Endothelial cell of umbilical vein (primary cell): ENCODE measurements at regions not wholly inside any gene's neighbourhood (a gene's known extent, or its start where the extent isn't known, plus 50 kb on each side); places are given as distances from the start of the nearest gene placed in this dataset.
"Not testable (repeated sequence)": the region's sequence is repeated elsewhere in the genome, so short reads cannot be mapped to it uniquely, and the experiment has no call there.

Experiments used
- BruUV-seq: library from RNA; stranded (reverse); fragments of 400-500 nt; replicated peaks from 2 replicates; lab custom pipeline; 2021; lab: Mats Ljungman, UMichigan
- CTCF ChIA-PET: fragments of 300-600, 350-600 bp; sonication (Branson Sonifier 250); formaldehyde crosslinking; loops from one replicate; lab custom pipeline; 2021; ENCODE audit warnings: antibody characterized with exemption, inconsistent platforms; lab: Charles Lee
- POLR2A ChIA-PET: fragments of 300-600, 350-600 bp; sonication (Branson Sonifier 250); formaldehyde crosslinking; loops from one replicate; lab custom pipeline; 2021; ENCODE audit warnings: antibody characterized with exemption, inconsistent platforms; lab: Charles Lee
- DNase-seq: peaks from one replicate; pipeline ENCODE4 v3.0.0-alpha.2; 2011; ENCODE audit warnings: low read depth, low spot score
- FAIRE-seq: peaks from 2 replicates; lab custom pipeline; 2011; peaks lifted over from hg19 to GRCh38; lab: Jason Lieb, UNC
- H2AFZ ChIP-seq: 2 replicates; pipeline ENCODE4 v1.6.0; 2012; ENCODE audit warnings: low read depth, low read length, control low read depth, inconsistent platforms
- H3K27ac ChIP-seq: 2 replicates; pipeline ENCODE4 v1.5.1; 2011; ENCODE audit warnings: low read depth, mild to moderate bottlenecking, control low read depth, low read length, moderate library complexity; ENCODE audit not compliant: insufficient read depth
- H3K27me3 ChIP-seq, 2 experiments: 2 replicates each; pipeline versions ENCODE4 v1.6.0 to v1.6.1; 2011; ENCODE audit warnings: low read length in 2 of 2, mixed read lengths in 1 of 2; ENCODE audit not compliant: control insufficient read depth in 2 of 2, insufficient read depth in 2 of 2
- H3K36me3 ChIP-seq, 2 experiments: 2 replicates in 1 of 2; 3 replicates in 1 of 2; pipeline ENCODE4 v1.5.1; 2011; ENCODE audit warnings: low read length in 2 of 2, mild to moderate bottlenecking in 1 of 2, moderate library complexity in 1 of 2; ENCODE audit not compliant: control insufficient read depth in 2 of 2, insufficient read depth in 2 of 2; ENCODE audit errors: extremely low read depth in 1 of 2
- H3K4me1 ChIP-seq: 3 replicates; pipeline ENCODE4 v1.5.1; 2011; ENCODE audit warnings: mild to moderate bottlenecking, low read length; ENCODE audit not compliant: control insufficient read depth, insufficient read depth; ENCODE audit errors: extremely low read depth
- H3K4me2 ChIP-seq: 2 replicates; pipeline ENCODE4 v1.6.1; 2011; ENCODE audit warnings: low read length, control low read depth, mixed read lengths; ENCODE audit not compliant: insufficient read depth
- H3K4me3 ChIP-seq, 3 experiments: fragments of 200-600 bp in 1 of 3; sonication (generic), shearing (Covaris generic) in 1 of 3; replicated peaks in 1 of 3; 2 replicates each; pipeline ENCODE4 v1.5.1; 2011 to 2016; ENCODE audit warnings: control low read depth in 3 of 3, low read length in 3 of 3, mild to moderate bottlenecking in 2 of 3, inconsistent platforms in 1 of 3, low read depth in 1 of 3, moderate library complexity in 1 of 3; ENCODE audit not compliant: insufficient read depth in 1 of 3
- H3K79me2 ChIP-seq: 2 replicates; pipeline ENCODE4 v1.6.0; 2012; ENCODE audit warnings: low read length, inconsistent platforms; ENCODE audit not compliant: control insufficient read depth, insufficient read depth
- H3K9ac ChIP-seq: replicated peaks from 2 replicates; pipeline ENCODE3; 2011; ENCODE audit warnings: low read length, control low read depth; ENCODE audit not compliant: insufficient read depth; ENCODE audit errors: extremely low read depth
- H3K9me1 ChIP-seq: replicated peaks from 3 replicates; pipeline ENCODE4 v1.6.0; 2011; ENCODE audit warnings: mild to moderate bottlenecking, low read length; ENCODE audit not compliant: control insufficient read depth, insufficient read depth; ENCODE audit errors: extremely low read depth
- H3K9me3 ChIP-seq: replicated peaks from 2 replicates; pipeline ENCODE4 v1.5.1; 2012; ENCODE audit warnings: low read length, inconsistent platforms; ENCODE audit not compliant: control insufficient read depth, insufficient read depth
- H4K20me1 ChIP-seq: replicated peaks from 2 replicates; pipeline ENCODE3; 2011; ENCODE audit warnings: mild to moderate bottlenecking, low read length; ENCODE audit not compliant: control insufficient read depth, insufficient read depth; ENCODE audit errors: extremely low read depth
- dilution Hi-C: fragments of 300-500 bp; cut with MboI; formaldehyde crosslinking; loops from one replicate; pipeline ENCODE4 v1.15.0; 2019; ENCODE audit warnings: low sequenced_read_pairs; ENCODE audit not compliant: extremely low pct_ligation_motif_present
- intact Hi-C: fragments of 100-400 bp; cut with micrococcal nuclease; formaldehyde crosslinking; loops from one replicate; pipeline ENCODE4 v1.10.0; 2022

GRCh38 chr2:89986532-89986931, 1295.1 kb downstream of the RPIA start:
- intact Hi-C loops, FAIRE-seq, BruUV-seq: not testable (repeated sequence)

GRCh38 chr2:89996779-89997178, 1305.3 kb downstream of the RPIA start:
- H3K9me1 ChIP-seq, H3K36me3 ChIP-seq, H3K4me1 ChIP-seq, BruUV-seq, H3K4me2 ChIP-seq, H4K20me1 ChIP-seq, intact Hi-C loops, H3K27ac ChIP-seq, H3K27me3 ChIP-seq, POLR2A ChIA-PET, H3K4me3 ChIP-seq, FAIRE-seq, H2AFZ ChIP-seq, CTCF ChIA-PET, H3K79me2 ChIP-seq, DNase-seq, H3K9ac ChIP-seq, H3K9me3 ChIP-seq, dilution Hi-C loops: not testable (repeated sequence)

More at GRCh38 chr2:89986532-89986931, 1295.1 kb downstream of the RPIA start:
- H3K4me3 ChIP-seq, H3K36me3 ChIP-seq, H3K27ac ChIP-seq, H3K9me3 ChIP-seq, H3K79me2 ChIP-seq, POLR2A ChIA-PET, H3K9me1 ChIP-seq, H3K9ac ChIP-seq, H3K4me2 ChIP-seq, H3K4me1 ChIP-seq, H3K27me3 ChIP-seq, DNase-seq, H2AFZ ChIP-seq, H4K20me1 ChIP-seq, CTCF ChIA-PET, dilution Hi-C loops: not testable (repeated sequence)

- CTCF ChIA-PET, H3K4me3 ChIP-seq, POLR2A ChIA-PET, H3K9me1 ChIP-seq, dilution Hi-C loops, H4K20me1 ChIP-seq, H3K9me3 ChIP-seq, H2AFZ ChIP-seq, DNase-seq, H3K79me2 ChIP-seq, H3K4me1 ChIP-seq, H3K27ac ChIP-seq, H3K4me2 ChIP-seq, H3K36me3 ChIP-seq, BruUV-seq, H3K9ac ChIP-seq, H3K27me3 ChIP-seq, FAIRE-seq, intact Hi-C loops: not testable (repeated sequence)
These were observed 1313.1 kb downstream of the RPIA start for GRCh38 chr2:90004553-90004952.

GRCh38 chr2:90010442-90011100, 1319.1 kb downstream of the RPIA start:
- not testable (repeated sequence) for H3K9me1 ChIP-seq

More at GRCh38 chr2:90010442-90011100, 1319.1 kb downstream of the RPIA start:
- CTCF ChIA-PET, H3K27me3 ChIP-seq, H3K9ac ChIP-seq, H2AFZ ChIP-seq, H3K36me3 ChIP-seq, POLR2A ChIA-PET, H3K9me3 ChIP-seq, dilution Hi-C loops, H3K4me1 ChIP-seq, intact Hi-C loops, H3K4me3 ChIP-seq, BruUV-seq, H3K4me2 ChIP-seq, H4K20me1 ChIP-seq, FAIRE-seq, DNase-seq, H3K79me2 ChIP-seq, H3K27ac ChIP-seq: not testable (repeated sequence)
